Fibroblast of lung (primary cell): ENCODE measurements at regions not wholly inside any gene's neighbourhood (a gene's known extent, or its start where the extent isn't known, plus 50 kb on each side); places are given as distances from the start of the nearest gene placed in this dataset.

Source experiments
- CTCF ChIP-seq, 2 donors: IDR thresholded peaks in 1 of 2; conservative IDR thresholded peaks in 1 of 2; 1 replicate in 1 of 2; 2 replicates in 1 of 2; pipeline ENCODE4 v1.5.1; 2011 to 2012; ENCODE audit warnings: low read length in 2 of 2, control low read depth in 1 of 2, inconsistent platforms in 1 of 2, low read depth in 1 of 2, mild to moderate bottlenecking in 1 of 2
- EZH2 ChIP-seq: IDR thresholded peaks from 2 replicates; pipeline ENCODE4 v1.5.1; 2012; ENCODE audit warnings: low read length, control low read depth, mild to moderate bottlenecking; ENCODE audit errors: missing control alignments

DNA sequence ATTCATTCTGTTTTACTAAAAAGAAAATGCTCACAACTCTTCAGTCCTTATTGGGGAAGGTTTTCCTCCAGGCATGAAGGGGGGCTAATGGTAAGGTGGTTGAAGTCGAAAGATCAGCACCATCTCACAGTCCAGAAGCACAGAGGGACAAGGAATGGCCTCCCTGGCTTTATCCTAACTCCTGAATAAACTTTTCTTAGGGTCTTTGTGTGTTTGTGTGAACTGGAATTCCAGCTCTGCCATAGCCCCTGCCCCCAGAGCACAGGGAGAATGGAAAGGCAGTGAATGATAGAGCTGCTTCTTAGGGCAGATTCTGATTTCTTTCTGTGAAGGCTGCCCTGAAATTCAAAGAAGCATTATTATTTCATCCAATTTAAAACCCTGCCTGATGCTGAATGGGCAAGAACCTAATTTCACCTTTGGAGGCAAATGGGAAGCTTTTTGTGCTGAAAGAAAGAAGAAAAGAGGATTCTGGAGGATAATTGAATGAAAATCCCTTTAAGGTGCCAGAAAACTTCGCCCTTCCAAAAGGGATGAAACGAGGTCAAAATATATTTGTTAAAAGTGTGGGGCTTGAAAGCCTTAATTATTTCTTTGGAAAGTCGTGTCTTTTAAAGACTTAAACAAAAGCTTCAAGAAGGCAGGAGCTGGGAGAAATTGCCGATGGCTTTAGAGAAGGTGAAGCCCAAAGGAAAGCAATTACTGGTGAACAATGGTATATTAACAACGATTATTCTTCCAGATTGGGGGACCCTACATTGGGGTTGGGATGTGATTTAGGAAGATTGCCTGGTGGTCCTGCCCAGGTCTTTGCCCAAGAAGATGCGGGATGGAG lies 259.9 kb upstream of the RGMA start:
- TF ChIP-seq CTCF (conservative IDR thresholded peaks at IDR 0.05 in 1 of 2, IDR thresholded peaks at IDR 0.05 in 1 of 2; ENCODE audit: low read depth in 1 of 2, low read length in 2 of 2) (no peak), EZH2 (no peak)
